ENCODE measurements at regions not wholly inside any gene's neighbourhood (a gene's known extent, or its start where the extent isn't known, plus 50 kb on each side); places are given as distances from the start of the nearest gene placed in this dataset.

- DNase-seq: no peak
These were observed 294.5 kb upstream of the NBEA start for GRCh38 chr13:34647379-34648150.

- no peak for DNase-seq
These were observed 287.9 kb upstream of the NBEA start for GRCh38 chr13:34654203-34654602.

GRCh38 chr13:34654647-34655046 lies 287.4 kb upstream of the NBEA start:
- DNase-seq: no peak

GRCh38 chr13:34655554-34655953 lies 286.5 kb upstream of the NBEA start:
- DNase-seq: no peak

GRCh38 chr13:34657716-34658115 lies 284.4 kb upstream of the NBEA start:
- no peak for DNase-seq

DNA sequence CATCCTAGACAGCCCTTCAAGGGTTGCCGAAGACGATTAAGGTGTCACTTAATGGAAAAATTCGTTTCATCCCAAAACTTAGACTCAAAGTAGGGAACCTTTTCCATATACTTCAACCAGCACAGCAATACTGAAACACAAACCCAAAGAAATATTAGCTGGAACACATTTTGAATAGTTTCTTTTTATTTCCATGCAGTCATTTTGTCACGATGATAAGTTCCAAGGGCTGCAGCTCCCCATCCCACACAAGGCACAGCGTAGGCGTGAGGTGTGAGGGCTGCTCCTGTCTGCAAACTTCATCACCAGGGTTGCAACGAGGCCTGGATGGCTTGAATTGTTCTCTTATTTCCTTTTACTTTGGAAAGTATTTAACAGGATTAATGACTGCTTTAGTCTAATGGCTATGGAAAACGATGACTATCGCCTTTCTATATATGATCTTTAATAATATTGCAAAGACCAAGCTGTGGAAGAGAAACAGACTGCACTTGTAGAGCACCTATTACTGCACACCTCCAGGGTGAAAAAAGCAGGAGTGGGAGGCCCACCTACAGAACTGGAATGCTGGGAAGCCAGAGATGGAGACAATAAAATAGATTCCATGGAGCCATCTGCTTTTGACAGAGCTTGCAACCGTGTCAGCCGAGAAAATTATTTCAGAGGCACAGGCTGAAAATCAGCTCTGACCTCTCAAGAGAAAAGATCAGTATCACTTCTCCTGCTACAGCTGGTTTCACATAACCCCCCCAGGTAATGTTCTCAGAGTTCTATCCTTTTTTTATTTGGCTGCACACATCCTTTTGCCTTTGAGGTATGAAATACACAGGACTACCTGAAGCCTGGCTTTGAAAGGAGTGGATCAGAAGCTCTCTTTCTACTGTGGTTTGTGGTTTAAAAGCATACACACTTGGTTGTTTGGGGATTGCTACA lies 274.5 kb upstream of the NBEA start:
- no peak for DNase-seq

- DNase-seq: no peak
These were observed 270.9 kb upstream of the NBEA start for GRCh38 chr13:34671137-34671536.

DNA sequence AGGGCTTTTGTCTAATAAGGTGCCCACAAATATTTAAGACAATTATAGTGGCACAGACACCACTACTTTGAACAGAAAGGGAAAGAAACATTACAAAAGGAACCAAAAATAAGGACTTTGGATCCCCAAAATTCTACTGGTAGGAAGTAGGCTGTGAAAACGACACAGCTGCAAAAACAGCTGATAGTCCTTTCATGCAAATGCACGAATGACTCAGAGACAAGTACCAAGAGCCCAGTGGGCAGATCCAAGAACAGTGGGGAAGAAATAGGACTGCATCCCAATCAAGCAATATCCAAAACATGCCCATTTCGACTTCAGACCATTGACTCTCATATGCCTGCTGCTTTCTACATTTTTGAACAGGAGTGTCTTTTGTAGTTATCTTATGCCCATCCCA lies 269.4 kb upstream of the NBEA start:
- DNase-seq: no peak

GRCh38 chr13:34675626-34676025 lies 266.4 kb upstream of the NBEA start:
- DNase-seq: no peak

DNA sequence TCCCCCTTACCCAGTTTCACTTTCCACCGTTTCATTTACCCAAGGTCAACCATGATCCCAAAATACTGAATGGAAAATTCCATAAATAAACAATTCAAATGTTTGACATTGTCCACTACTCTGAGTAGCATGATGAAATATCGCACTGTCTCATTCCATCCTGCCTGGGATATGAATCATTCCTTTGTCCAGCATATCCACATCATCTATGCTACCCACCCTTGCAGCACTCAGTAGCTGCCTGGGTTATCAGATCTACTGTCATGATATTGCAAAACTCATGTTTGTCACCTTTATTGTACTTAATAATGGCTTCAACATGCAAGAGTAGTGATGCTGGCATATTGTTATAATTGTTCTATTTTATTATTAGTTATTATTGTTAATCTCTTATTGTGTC lies 263.9 kb upstream of the NBEA start:
- no peak for DNase-seq

DNA sequence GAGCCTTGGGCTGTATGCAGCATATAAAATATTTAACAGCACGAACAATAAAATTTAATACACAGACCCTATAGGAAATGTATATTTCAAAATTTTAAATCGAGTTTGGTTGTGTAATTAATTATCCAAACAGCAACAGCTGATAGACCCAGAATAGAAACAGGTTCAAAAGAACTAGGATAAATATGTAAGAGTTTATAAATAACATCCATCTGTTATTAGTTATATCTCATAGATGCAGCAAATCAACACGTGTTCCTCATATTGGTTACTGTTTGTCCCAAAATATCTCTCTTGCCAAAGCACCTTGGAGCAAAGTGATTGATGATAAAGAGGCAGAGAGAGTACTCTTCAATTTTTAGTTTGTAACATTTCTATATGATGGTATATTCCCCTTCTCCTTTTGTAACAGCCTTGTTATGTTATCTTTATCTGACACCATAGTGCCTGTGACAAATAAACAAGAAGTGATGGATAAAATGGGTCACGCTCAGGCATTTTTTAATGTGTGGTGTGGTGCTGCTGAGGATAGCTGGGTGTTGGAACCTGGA lies 260.6 kb upstream of the NBEA start:
- no peak for DNase-seq

GRCh38 chr13:34695063-34695462 lies 247.0 kb upstream of the NBEA start:
- DNase-seq: no peak

DNA sequence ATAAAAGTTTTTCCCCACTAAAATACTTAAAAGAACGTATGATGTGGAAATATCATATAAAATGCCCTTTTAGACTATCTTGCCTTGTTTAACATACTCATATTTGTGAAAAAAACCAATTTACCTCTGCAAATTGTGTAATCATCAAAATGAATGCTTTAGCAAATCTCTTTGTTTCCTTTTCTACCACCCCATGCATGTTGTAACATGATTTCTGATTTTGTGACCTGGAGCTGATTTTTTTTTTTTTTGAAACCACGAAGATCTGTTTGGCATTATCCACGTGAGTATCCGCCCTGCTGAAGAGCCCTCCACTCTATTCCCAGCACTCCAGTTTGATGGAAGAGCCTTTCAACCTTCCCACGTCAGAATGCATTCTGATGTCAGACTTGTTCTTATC lies 245.8 kb upstream of the NBEA start:
- no peak for DNase-seq

- DNase-seq: no peak
These were observed 245.3 kb upstream of the NBEA start for GRCh38 chr13:34696741-34697140.

- DNase-seq: no peak
These were observed 243.1 kb upstream of the NBEA start for GRCh38 chr13:34698945-34699344.

DNA sequence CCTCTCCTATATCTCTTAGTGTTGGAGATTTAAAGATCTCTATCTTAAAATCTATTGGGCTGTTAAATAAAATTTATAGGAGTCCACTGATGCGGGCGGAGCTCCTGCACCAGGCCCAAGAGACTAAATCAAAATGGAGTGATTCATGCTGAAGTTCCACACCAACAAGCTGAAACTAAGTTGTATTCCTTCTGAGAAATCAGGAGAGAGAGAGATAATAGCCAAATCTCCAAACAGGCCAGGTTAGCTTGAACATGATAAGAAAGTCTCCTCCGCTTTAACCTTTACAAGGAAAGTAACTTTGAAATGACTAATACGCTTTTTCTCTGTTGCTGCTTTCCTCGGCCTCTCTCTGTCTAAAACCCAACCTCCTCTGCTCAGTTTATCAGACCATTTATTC lies 241.9 kb upstream of the NBEA start:
- no peak for DNase-seq

GRCh38 chr13:34701919-34702318 lies 240.2 kb upstream of the NBEA start:
- DNase-seq: no peak

DNA sequence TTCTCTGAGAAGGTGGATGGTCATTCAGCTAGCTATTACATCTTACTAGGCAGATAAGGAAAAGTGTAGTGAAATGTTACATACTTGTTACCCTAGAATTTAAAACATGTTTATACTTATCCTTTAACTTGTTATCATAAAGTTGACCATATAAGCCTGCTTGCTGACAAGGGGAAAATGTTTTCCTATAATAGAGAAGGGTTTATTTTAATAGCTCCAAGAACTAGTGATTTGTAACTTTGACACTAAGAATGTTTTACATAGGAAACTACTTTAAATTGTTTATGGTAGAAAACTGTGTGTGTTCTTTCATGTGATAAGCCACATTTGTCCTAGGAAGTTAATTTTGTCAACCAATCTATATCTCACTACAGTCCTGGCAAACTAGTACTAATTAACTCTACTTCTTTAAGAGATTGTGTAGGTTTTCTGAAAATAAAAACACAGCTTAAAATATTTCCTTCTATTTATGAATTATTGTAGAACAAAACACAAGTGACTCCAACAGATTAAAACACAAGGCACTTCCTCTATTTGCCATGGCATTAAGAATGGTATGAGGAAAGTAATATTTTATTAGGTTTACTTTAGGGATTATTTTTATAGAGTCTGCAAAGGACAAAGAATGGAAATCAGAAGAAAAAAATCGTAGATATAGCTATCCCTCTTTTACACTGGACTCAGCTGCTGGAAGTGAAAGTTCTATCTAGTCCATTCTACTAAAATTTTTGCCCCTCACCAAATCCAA lies 233.3 kb upstream of the NBEA start:
- DNase-seq: no peak

- DNase-seq: no peak
These were observed 222.8 kb upstream of the NBEA start for GRCh38 chr13:34719060-34719875.

- no peak for DNase-seq
These were observed 221.5 kb upstream of the NBEA start for GRCh38 chr13:34720618-34721017.

DNA sequence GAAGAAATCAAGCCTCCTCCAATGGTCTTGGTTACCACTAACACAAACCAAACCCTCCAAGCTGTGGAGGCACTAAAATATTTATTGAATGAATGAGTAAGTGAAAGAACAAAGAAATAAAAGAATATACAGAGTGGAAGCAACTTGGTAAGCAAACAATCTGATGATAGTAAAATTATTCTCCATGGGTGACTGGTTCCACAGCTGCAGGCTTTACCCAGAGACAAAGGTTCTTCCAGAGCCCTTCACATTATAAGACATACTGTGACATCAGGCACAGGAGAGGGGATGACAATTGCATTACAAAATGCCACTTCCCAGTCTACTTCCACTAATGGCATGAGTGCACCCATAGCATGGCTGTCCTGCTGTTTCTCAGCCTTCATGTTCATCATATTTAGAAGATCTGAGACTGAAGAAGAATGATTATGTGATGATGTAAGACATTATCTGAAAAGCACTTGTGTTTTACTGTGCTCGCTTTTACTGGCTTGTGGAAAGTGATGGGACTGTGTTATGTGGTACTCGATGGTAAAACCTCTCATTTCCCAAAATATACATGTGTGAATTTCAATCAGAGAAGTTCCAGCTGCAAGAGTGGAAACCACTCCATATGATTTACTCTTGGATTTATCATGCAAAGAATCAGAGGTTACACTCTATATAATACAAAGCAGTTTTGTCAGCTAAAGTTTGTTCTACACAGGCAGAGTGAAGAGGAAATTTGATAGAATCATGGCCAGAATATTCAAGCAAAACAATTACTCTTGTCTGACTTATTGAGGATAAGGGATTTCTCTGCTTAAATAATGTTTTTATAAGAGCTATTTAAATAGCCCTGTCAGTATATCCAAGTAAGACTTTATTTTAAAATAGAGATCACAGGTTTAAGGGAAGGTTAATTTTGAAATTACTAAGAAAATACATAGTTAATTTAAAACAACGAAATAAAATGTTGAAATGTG lies 220.2 kb upstream of the NBEA start:
- DNase-seq: no peak
